ENCODE measurements at regions not wholly inside any gene's neighbourhood (a gene's known extent, or its start where the extent isn't known, plus 50 kb on each side); places are given as distances from the start of the nearest gene placed in this dataset.

DNA sequence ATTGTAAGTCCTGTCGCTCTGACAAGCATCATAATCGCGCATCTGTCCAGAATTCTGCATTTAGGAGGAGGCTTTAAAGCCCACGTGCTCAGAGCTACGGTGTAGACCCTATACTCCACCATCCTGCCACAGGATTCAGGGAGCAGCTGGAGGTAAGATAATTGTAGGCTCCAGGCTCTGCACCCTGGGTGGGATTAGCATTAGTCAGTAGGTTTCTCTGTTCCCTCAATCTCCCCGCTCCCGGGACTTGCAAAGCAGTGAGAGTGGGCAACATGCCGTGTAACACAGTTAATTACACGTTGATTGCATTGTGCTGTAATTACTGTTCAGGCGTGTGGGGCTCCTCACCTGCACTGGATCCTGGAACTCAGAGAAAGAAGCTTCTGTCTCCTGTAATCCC lies 89.3 kb upstream of the CUX1 start:
- TF ChIP-seq CHD2 (IDR thresholded peaks at IDR 0.05; ENCODE audit: borderline replicate concordance, low read depth, low read length) (no peak), SREBF1 (IDR thresholded peaks at IDR 0.05; ENCODE audit: low read length) (no peak)
